ENCODE measurements at regions not wholly inside any gene's neighbourhood (a gene's known extent, or its start where the extent isn't known, plus 50 kb on each side); places are given as distances from the start of the nearest gene placed in this dataset.

DNA sequence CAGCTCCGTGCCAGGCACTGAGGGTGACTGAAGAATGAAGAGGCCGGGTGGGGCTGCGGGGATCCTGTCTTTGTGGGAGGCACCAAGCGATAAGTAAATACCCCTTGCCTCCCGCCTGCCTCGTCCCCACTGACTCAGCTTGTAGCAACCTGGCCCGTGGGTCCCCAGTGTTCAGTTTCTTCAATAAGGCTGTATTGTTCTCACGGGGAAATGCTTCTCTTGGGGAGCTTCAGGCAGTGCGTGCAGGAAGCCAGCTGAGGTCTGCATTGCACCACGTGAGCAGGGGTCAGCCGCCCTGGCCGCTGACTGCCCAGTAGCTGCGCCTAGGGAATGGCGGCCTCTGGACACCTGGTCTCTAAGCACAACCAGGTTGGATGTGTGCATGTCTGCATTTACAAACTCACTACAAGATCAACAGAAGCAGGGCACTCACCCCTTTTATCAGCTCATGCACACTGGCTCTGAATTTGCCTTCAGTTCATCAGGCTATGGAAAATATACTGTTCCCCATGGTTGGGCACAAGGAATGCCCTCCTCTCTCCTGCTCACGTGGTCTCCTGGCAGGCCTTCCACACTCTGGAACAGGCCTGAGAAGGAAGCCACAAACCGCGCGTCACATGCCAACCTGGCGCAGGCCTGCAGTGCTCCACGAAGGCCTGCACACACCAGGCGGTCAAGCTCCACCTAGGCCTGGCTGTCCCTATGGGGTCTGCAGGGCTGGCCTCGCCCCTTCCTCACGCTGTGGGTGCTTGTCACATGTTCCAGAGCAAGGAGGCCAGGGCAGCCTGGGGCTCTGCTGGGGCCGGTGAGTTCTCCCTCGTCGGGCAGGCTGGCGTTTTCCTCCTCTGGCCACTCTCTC lies 135.7 kb upstream of the RNF32 start:
- TF ChIP-seq TCF7L2 (IDR thresholded peaks at IDR 0.05; ENCODE audit: low read depth, low read length) (no peak), POLR2AphosphoS5 (IDR thresholded peaks at IDR 0.05; ENCODE audit: low read depth, low read length) (no peak)
- TF ChIP-seq, protein P1, sequence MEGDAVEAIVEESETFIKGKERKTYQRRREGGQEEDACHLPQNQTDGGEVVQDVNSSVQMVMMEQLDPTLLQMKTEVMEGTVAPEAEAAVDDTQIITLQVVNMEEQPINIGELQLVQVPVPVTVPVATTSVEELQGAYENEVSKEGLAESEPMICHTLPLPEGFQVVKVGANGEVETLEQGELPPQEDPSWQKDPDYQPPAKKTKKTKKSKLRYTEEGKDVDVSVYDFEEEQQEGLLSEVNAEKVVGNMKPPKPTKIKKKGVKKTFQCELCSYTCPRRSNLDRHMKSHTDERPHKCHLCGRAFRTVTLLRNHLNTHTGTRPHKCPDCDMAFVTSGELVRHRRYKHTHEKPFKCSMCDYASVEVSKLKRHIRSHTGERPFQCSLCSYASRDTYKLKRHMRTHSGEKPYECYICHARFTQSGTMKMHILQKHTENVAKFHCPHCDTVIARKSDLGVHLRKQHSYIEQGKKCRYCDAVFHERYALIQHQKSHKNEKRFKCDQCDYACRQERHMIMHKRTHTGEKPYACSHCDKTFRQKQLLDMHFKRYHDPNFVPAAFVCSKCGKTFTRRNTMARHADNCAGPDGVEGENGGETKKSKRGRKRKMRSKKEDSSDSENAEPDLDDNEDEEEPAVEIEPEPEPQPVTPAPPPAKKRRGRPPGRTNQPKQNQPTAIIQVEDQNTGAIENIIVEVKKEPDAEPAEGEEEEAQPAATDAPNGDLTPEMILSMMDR (IDR thresholded peaks at IDR 0.05), result no peak
- TF ChIP-seq, protein P2, sequence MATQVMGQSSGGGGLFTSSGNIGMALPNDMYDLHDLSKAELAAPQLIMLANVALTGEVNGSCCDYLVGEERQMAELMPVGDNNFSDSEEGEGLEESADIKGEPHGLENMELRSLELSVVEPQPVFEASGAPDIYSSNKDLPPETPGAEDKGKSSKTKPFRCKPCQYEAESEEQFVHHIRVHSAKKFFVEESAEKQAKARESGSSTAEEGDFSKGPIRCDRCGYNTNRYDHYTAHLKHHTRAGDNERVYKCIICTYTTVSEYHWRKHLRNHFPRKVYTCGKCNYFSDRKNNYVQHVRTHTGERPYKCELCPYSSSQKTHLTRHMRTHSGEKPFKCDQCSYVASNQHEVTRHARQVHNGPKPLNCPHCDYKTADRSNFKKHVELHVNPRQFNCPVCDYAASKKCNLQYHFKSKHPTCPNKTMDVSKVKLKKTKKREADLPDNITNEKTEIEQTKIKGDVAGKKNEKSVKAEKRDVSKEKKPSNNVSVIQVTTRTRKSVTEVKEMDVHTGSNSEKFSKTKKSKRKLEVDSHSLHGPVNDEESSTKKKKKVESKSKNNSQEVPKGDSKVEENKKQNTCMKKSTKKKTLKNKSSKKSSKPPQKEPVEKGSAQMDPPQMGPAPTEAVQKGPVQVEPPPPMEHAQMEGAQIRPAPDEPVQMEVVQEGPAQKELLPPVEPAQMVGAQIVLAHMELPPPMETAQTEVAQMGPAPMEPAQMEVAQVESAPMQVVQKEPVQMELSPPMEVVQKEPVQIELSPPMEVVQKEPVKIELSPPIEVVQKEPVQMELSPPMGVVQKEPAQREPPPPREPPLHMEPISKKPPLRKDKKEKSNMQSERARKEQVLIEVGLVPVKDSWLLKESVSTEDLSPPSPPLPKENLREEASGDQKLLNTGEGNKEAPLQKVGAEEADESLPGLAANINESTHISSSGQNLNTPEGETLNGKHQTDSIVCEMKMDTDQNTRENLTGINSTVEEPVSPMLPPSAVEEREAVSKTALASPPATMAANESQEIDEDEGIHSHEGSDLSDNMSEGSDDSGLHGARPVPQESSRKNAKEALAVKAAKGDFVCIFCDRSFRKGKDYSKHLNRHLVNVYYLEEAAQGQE (IDR thresholded peaks at IDR 0.05; ENCODE audit: insufficient read depth in 1 of 2, low read depth in 2 of 2, low read length in 1 of 2), result no peak

Measured in Panc1 (cell line).